Smooth muscle cell (in vitro differentiated cells): ENCODE measurements at regions not wholly inside any gene's neighbourhood (a gene's known extent, or its start where the extent isn't known, plus 50 kb on each side); places are given as distances from the start of the nearest gene placed in this dataset.
"Not testable (repeated sequence)": the region's sequence is repeated elsewhere in the genome, so short reads cannot be mapped to it uniquely, and the experiment has no call there.

Experiments
- DNase-seq: peaks from one replicate; lab custom pipeline; 2025; ENCODE audit not compliant: unreplicated experiment; lab: John Stamatoyannopoulos, UW
- H2AFZ ChIP-seq: fragments of 200-600 bp; sonication (generic); 2 replicates; pipeline ENCODE4 v1.6.0; 2016; ENCODE audit warnings: antibody characterized with exemption, low read depth, mild to moderate bottlenecking
- H3F3A ChIP-seq: fragments of 200-600 bp; sonication (generic); 2 replicates; pipeline ENCODE4 v1.6.0; 2017; ENCODE audit warnings: antibody characterized with exemption, low read depth
- H3K27ac ChIP-seq: fragments of 200-600 bp; sonication (generic); 2 replicates; pipeline ENCODE4 v1.5.1; 2016; ENCODE audit warnings: low read depth, mild to moderate bottlenecking
- H3K27me3 ChIP-seq: fragments of 200-600 bp; sonication (generic); 2 replicates; pipeline ENCODE4 v1.6.1; 2016; ENCODE audit warnings: low read depth, mild to moderate bottlenecking
- H3K36me3 ChIP-seq: fragments of 200-600 bp; sonication (generic); 2 replicates; pipeline ENCODE4 v1.5.1; 2016; ENCODE audit warnings: low read depth
- H3K4me1 ChIP-seq: fragments of 200-600 bp; sonication (generic); 2 replicates; pipeline ENCODE4 v1.5.1; 2016; ENCODE audit warnings: low read depth
- H3K4me2 ChIP-seq: fragments of 200-600 bp; sonication (generic); 2 replicates; pipeline ENCODE4 v1.6.0; 2016; ENCODE audit warnings: mild to moderate bottlenecking
- H3K4me3 ChIP-seq: fragments of 200-600 bp; sonication (generic); 2 replicates; pipeline ENCODE4 v1.5.1; 2016; ENCODE audit warnings: mild to moderate bottlenecking
- H3K79me2 ChIP-seq: fragments of 200-600 bp; sonication (generic); 2 replicates; pipeline ENCODE4 v1.6.0; 2016; ENCODE audit warnings: low read depth, mild to moderate bottlenecking
- H3K9ac ChIP-seq: fragments of 200-600 bp; sonication (generic); 2 replicates; pipeline ENCODE4 v1.6.0; 2016; ENCODE audit warnings: low read depth
- H3K9me3 ChIP-seq: fragments of 200-600 bp; sonication (generic); replicated peaks from 2 replicates; pipeline ENCODE4 v1.5.1; 2016; ENCODE audit warnings: low read depth
- H4K20me1 ChIP-seq: fragments of 200-600 bp; sonication (generic); 2 replicates; pipeline ENCODE4 v1.6.0; 2016; ENCODE audit warnings: low read depth
- WGBS: methylation state at CpG from one replicate; pipeline ENCODE4 v1.1.7; 2016; ENCODE audit warnings: low lambda C conversion rate; 5-methylcytosine and 5-hydroxymethylcytosine counted together
- TF ChIP-seq, protein P1 (sequence below): fragments of 200-600 bp; sonication (generic); IDR thresholded peaks from 2 replicates; pipeline ENCODE4 v1.5.1; 2017; ENCODE audit warnings: borderline replicate concordance, mild to moderate bottlenecking, antibody characterized with exemption; ENCODE audit not compliant: insufficient read depth, poor library complexity, severe bottlenecking

DNA sequence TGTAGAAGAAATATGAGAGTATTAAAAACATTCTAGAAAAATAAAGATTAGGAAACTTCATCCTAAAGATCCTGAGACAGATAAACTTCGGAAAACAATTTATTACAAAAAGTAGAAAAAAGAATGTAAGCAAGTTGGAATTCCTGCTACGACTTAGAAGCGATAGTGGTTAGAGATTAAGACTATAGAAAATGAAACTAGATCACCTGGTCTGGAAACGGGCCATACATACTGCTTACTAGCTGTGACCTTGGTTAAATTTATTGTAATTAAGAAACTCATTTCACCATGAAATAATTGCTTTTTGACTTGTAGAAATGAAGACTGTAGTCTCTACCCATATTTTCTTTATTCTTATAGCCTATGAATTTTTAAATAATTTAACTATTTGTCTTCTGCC, 614.1 kb downstream of the SLC16A7 start:
- no peaks in the 10 kb centered on the region for H3K36me3 ChIP-seq
- H3K4me1 ChIP-seq: no peaks in the 10 kb centered on the region
- H4K20me1 ChIP-seq: no peaks in the 10 kb centered on the region
- H3K4me3 ChIP-seq: no peak overlapping the region
- WGBS: 92% methylated on average over 4 of the region's 4 CpGs
- no peak overlapping the region for H3K9ac ChIP-seq
- H3K27me3 ChIP-seq: no peaks in the 10 kb centered on the region
- H3F3A ChIP-seq: no peaks in the 10 kb centered on the region
- H3K79me2 ChIP-seq: no peaks in the 10 kb centered on the region
- H3K4me2 ChIP-seq: no peak overlapping the region
- TF ChIP-seq, protein P1, sequence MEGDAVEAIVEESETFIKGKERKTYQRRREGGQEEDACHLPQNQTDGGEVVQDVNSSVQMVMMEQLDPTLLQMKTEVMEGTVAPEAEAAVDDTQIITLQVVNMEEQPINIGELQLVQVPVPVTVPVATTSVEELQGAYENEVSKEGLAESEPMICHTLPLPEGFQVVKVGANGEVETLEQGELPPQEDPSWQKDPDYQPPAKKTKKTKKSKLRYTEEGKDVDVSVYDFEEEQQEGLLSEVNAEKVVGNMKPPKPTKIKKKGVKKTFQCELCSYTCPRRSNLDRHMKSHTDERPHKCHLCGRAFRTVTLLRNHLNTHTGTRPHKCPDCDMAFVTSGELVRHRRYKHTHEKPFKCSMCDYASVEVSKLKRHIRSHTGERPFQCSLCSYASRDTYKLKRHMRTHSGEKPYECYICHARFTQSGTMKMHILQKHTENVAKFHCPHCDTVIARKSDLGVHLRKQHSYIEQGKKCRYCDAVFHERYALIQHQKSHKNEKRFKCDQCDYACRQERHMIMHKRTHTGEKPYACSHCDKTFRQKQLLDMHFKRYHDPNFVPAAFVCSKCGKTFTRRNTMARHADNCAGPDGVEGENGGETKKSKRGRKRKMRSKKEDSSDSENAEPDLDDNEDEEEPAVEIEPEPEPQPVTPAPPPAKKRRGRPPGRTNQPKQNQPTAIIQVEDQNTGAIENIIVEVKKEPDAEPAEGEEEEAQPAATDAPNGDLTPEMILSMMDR: no peak
- H3K9me3 ChIP-seq: no peaks in the 10 kb centered on the region
- no peak overlapping the region for H3K27ac ChIP-seq
- DNase-seq: no peak
- no peak overlapping the region for H2AFZ ChIP-seq

DNA sequence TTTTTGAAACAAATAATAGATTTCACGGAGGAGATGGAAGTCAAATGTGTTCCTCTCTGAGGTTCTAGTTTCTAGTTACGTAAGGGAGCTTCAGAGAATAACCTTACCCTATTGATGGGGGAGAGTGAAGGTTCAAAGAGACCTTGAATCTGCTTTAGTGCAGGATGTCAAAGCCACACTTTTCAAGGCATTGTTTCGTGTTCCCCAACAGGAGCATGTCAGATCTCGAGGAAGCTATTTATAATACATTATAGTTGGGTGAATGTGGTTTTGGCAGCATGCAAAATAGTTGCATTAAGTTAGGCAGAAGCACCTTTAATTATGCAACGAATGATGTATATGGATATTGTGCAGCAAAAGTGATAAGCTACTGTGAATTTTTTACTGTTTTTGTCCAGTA, 614.9 kb downstream of the SLC16A7 start:
- Histone ChIP-seq H3K4me2 (no peak overlapping the region), H3K36me3 (no peaks in the 10 kb centered on the region), H3K4me1 (no peaks in the 10 kb centered on the region), H3K27ac (no peak overlapping the region), H3F3A (no peaks in the 10 kb centered on the region), H4K20me1 (no peaks in the 10 kb centered on the region), H3K79me2 (no peaks in the 10 kb centered on the region), H3K9me3 (no peaks in the 10 kb centered on the region), H2AFZ (no peak overlapping the region), H3K4me3 (no peak overlapping the region), H3K27me3 (no peaks in the 10 kb centered on the region), H3K9ac (no peak overlapping the region)
- TF ChIP-seq, protein P1: no peak
- DNase-seq: no peak
- 87% methylated on average over 5 of the region's 5 CpGs for WGBS

DNA sequence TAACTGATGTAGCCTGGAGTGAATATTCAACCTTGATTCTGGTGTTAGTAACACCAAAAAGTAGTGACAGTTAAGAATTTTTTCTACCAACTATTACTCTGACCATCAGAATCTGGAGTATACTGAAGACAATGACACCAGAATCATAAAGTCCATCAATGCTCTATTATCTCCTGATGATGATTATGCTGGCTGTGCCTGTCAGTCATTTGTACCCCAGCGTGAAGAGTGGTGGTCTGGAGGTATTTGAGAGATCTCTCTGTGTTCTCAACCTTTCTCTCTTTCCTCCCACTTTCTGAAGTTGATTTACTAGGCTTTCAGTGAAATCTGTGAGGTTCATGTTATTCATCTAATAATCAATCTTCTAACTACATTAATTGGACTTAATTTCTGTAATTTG, 615.4 kb downstream of the SLC16A7 start:
- Histone ChIP-seq H3F3A (no peaks in the 10 kb centered on the region), H3K4me1 (no peaks in the 10 kb centered on the region), H3K9ac (no peak overlapping the region), H3K27ac (no peak overlapping the region), H3K4me3 (no peak overlapping the region), H3K9me3 (no peaks in the 10 kb centered on the region), H3K4me2 (no peak overlapping the region), H3K27me3 (no peaks in the 10 kb centered on the region), H4K20me1 (no peaks in the 10 kb centered on the region), H2AFZ (no peak overlapping the region), H3K79me2 (no peaks in the 10 kb centered on the region), H3K36me3 (no peaks in the 10 kb centered on the region)
- TF ChIP-seq, protein P1: no peak
- WGBS: 93% methylated on average over 1 of the region's 1 CpG
- no peak for DNase-seq

DNA sequence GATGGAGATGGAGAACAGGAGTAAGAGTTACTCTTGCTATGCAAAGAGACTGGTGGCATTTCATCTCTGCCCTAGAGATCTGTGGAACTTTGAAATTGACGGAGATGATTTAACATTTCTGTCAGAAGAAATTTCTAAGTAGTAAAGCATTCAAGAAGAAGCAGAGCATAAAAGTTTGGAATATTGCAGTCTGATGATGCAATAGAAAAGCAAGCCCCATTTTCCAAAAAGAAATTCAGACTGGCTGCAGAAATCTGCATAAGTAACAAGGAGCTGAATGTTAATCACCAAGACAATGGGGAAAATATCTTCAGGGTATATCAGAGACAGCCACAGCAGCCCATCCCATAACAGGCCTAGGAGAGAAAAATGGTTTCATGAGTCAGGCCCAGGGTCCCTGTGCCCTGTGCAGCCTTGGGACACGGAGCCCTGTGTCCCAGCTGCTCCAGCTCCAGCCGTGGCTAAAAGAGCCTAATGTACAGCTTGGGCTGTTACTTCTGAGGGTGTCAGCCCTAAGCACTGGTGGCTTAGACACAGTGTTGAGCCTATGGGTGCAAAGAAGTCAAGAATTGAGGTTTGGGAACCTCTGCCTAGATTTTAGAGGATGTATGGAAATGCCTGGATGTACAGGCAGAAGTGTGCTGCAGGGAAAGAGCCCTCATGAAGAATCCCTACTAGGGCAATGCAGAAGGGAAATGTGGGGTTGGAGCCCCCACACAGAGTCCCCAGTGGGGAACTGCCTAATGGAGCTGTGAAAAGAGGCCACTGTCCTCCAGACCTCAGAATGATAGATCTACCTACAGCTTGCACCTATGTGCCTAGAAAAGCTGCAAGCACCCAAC, 616.6 kb downstream of the SLC16A7 start:
- Histone ChIP-seq H2AFZ (no peak overlapping the region), H3K79me2 (no peaks in the 10 kb centered on the region), H3K9me3 (no peaks in the 10 kb centered on the region), H4K20me1 (no peaks in the 10 kb centered on the region), H3K4me2 (no peak overlapping the region), H3K27ac (no peak overlapping the region), H3K9ac (no peak overlapping the region), H3F3A (no peaks in the 10 kb centered on the region), H3K4me1 (no peaks in the 10 kb centered on the region), H3K4me3 (no peak overlapping the region), H3K36me3 (no peaks in the 10 kb centered on the region), H3K27me3 (no peaks in the 10 kb centered on the region)
- WGBS: 88% methylated on average over 3 of the region's 3 CpGs
- no peak for DNase-seq
- TF ChIP-seq, protein P1: no peak

DNA sequence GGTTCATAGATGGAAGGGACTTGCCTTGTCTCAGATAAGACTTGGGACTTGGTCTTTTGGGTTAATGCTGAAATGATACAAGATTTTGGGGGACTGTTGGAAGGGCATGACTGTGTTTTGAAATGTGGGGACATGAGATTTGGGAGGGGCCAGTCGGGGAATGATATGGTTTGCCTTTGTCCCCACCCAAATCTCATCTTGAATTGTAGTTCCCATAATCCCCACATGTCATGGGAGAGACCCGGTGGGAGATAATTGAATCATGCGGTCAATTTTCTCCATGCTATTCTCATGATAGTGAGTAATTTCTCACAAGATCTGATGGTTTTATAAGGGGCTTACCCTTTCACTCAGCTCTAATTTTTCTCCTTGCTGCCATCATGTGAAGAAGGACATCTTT, 617.4 kb downstream of the SLC16A7 start:
- H3K27ac ChIP-seq, H3K9ac ChIP-seq, H4K20me1 ChIP-seq, H3F3A ChIP-seq, H3K36me3 ChIP-seq, H2AFZ ChIP-seq, H3K9me3 ChIP-seq, H3K4me1 ChIP-seq, H3K4me3 ChIP-seq, DNase-seq, H3K4me2 ChIP-seq, H3K27me3 ChIP-seq, H3K79me2 ChIP-seq: not testable (repeated sequence)
- WGBS: 90% methylated on average over 3 of the region's 3 CpGs
